GM13976 (cell line): ENCODE measurements at regions not wholly inside any gene's neighbourhood (a gene's known extent, or its start where the extent isn't known, plus 50 kb on each side); places are given as distances from the start of the nearest gene placed in this dataset.

Source experiments
- DNase-seq: peaks from one replicate; pipeline ENCODE4 v3.0.0; 2012; ENCODE audit warnings: low spot score
- CTCF ChIP-seq: IDR thresholded peaks from 2 replicates; pipeline ENCODE4 v1.5.1; 2012; ENCODE audit warnings: borderline replicate concordance, mild to moderate bottlenecking; ENCODE audit not compliant: insufficient read depth; ENCODE audit errors: extremely low read depth, missing control alignments, control extremely low read depth
- in situ Hi-C: fragments of 300-500 bp; cut with MboI; formaldehyde crosslinking; loops from one replicate; pipeline ENCODE4 v1.12.0; 2022; ENCODE audit warnings: low sequenced_read_pairs, mixed read lengths, inconsistent platforms; ENCODE audit not compliant: unreplicated experiment

DNA sequence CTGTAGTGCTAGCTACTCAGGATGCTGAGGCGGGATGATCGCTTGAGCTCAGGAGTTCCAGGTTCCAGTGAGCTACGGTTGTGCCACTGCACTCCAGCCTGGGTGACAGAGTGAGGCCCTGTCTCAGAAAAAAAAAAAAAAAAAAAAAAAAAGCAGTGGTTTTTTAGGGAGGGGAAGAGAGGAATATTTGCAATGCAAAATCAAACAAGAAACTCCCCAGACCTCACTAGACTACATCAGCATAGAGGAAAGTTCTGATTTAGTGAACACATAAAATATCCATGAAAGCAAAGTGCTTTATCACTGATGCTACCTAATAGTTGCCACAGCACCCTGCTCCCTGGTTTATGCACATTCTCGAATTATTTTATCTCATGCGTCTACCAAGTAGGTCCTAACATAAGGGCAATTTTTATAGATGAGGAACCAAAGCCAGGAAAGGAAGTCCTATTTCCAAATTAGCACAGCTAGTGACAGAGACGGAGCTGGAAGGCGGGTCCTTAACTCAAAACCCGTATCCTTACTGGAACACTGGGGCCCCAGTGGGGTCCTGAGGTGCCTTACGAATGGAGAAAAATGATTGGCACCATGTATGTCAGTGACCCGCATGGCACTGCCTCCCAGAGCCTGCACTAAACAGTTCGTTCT is 50.7 kb upstream of the GPR157 start:
- DNase-seq, result no peak
- in situ Hi-C loops, result no loop called here
- TF ChIP-seq CTCF, result no peak

- in situ Hi-C loops, result no loop called here
- no peak for DNase-seq
- no peak for TF ChIP-seq CTCF
Observed at GRCh38 chr1:9180111-9180819, 51.4 kb upstream of the GPR157 start.

DNA sequence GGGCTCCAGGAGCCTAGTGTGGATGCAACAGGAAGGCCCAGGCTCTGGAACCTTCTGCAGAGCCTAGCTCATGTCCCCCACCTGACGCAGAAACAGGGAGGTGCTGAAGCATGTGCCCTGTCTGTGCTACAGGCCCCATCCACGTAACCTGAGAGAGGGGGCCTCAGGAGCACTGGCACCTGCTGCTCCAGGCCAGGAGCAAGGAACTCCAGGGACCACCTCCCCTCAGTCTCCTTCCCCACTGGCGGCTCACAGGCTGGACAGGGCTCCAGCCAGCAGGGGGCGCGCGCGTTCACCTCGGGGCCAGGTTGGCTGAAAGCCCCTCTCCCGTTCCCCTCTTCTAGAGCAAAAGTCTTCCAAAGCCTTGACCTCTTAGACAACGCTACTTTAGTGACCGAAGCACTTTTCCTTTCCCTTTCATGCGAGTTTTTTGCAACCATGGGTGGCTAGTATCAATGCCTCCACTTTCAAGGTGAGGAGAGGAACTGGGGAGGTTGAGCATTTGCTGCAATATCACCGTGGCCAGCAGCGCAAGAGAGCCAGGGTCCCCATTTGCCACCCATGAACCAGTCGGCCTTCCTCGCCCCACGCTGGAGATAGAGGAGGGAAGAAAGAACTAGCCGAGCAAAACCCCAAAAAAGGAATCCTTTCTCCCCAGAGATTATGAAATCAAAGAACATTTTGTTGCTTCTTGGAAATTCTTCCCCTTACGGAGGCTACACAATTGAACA is 52.4 kb upstream of the GPR157 start:
- TF ChIP-seq CTCF, result peak; percentile 97
- DNase-seq, result peak; percentile 88
- in situ Hi-C loops, result no loop called here

DNA sequence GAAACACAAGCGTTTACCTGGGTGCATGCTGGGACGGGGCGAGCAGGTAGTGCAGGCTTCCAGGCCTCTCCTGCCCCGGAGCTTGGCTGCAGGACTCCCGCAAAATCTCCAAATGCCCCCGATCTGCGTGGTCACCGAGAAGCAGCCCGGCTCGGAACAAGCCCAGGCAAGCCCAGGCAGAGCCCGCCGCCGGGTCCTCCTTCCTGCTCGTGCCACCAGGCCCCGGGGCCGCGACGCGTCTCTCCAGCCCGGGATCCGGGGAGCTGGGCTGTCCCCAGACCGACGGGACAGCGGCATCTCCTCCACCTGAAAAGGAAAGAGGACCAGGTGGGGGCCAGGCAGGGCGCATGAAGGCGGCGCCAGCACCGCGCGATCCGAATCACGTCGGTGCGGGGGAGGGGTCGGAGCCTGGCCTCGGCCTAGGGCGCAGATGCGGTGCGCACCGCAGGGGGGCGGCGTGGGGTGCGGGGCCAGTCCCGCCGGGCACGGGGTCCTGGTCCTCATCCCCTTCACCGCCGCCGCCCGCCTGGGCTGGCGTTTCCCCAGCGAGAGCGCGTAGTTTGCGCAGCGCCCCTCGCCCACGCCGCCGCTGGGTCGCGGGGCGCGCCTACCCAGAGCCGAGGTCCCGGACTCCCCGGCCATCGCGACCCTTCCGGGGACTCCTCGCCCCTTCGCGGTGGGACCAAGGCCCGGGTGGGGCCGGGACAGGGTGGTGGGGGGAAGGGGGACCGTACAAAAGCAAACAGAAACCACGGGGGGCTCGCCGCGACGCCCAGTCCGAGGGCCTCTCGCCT is 52.4 kb upstream of the H6PD start:
- peak; percentile 81 for DNase-seq
- TF ChIP-seq CTCF, result peak; percentile 42
- in situ Hi-C loops, result no loop called here

DNA sequence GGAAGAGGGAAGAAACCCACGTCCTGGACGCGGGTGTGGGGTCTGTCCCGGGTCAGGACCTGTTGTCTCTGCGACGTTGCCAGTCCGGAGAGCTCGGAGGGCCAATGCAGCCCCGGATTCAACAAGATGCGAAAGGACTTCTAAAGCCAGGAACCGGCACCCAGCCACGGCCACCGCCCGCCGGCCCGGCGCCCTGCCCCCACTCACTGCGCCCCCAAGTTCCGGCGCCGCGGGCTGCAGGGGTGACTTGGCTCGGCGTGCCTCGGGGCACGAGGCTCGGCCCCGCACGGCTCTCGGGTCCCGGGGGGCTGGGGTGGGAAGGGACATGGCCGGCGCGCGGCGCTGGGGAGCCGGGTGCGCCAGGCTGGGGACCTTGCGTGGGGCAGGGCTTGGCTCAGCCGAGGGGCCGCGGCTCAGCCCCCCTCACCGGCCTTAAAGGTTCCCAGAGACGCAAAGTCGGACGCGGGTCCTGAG is 51.8 kb upstream of the H6PD start:
- in situ Hi-C loops, result no loop called here
- no peak for TF ChIP-seq CTCF
- peak; percentile 73 for DNase-seq

DNA sequence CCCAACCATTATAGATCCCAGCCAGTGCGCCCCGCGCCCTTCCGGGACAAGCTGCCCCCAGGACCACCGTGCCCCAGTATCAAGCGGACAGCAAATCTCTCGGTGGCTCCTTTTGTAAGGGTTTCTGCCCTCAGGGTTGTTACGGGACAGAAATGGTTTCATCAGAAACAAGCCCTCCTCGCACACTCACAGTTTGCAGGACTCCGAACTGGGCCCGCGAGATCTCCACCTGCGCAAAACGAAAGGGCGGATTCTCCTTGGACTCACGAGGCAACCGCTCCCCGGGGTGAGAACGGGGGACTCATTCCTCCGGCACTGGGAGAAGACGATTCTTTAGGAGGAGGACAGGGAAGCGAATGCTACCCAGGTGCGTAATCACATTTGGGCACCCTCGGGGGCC is 51.1 kb upstream of the H6PD start:
- no peak for TF ChIP-seq CTCF
- DNase-seq, result no peak
- in situ Hi-C loops, result no loop called here
